Trophoblast cell (in vitro differentiated cells and primary cell): ENCODE measurements at regions not wholly inside any gene's neighbourhood (a gene's known extent, or its start where the extent isn't known, plus 50 kb on each side); places are given as distances from the start of the nearest gene placed in this dataset.
"Not testable (repeated sequence)": the region's sequence is repeated elsewhere in the genome, so short reads cannot be mapped to it uniquely, and the experiment has no call there.

Experiments
- DNase-seq, 2 donors: peaks; one replicate each; pipeline ENCODE4 v3.0.0-alpha.2; 2016
- H2AFZ ChIP-seq: 2 replicates; pipeline ENCODE4 v1.6.1; 2013; ENCODE audit warnings: low read length, moderate library complexity, mild to moderate bottlenecking; ENCODE audit not compliant: insufficient read depth, poor library complexity
- H2AK5ac ChIP-seq: 2 replicates; pipeline ENCODE4 v1.6.1; 2013; ENCODE audit warnings: mild to moderate bottlenecking, low read length
- H2BK120ac ChIP-seq: 2 replicates; pipeline ENCODE4 v1.6.1; 2013; ENCODE audit warnings: low read length, mild to moderate bottlenecking, moderate library complexity; ENCODE audit not compliant: insufficient read depth, poor library complexity
- H2BK12ac ChIP-seq: 2 replicates; pipeline ENCODE4 v1.6.1; 2013; ENCODE audit warnings: mild to moderate bottlenecking, low read length, moderate library complexity
- H2BK5ac ChIP-seq: 2 replicates; pipeline ENCODE4 v1.6.1; 2013; ENCODE audit warnings: low read length, low read depth, moderate library complexity, mild to moderate bottlenecking; ENCODE audit not compliant: poor library complexity
- H3K14ac ChIP-seq: 2 replicates; pipeline ENCODE4 v1.6.1; 2013; ENCODE audit warnings: mild to moderate bottlenecking, low read length
- H3K18ac ChIP-seq: 2 replicates; pipeline ENCODE4 v1.6.1; 2013; ENCODE audit warnings: mild to moderate bottlenecking, low read length
- H3K23ac ChIP-seq: 2 replicates; pipeline ENCODE4 v1.6.1; 2013; ENCODE audit warnings: low read length
- H3K27ac ChIP-seq: 2 replicates; pipeline ENCODE4 v1.5.1; 2013; ENCODE audit warnings: low read depth, mild to moderate bottlenecking, inconsistent platforms, low read length, moderate library complexity
- H3K27me3 ChIP-seq: 2 replicates; pipeline ENCODE4 v1.6.1; 2013; ENCODE audit warnings: inconsistent platforms, mild to moderate bottlenecking, low read length, moderate library complexity; ENCODE audit not compliant: insufficient read depth
- H3K36me3 ChIP-seq, 2 experiments: 1 replicate in 1 of 2; 2 replicates in 1 of 2; pipeline ENCODE4 v1.6.1; 2013; ENCODE audit warnings: low read length in 2 of 2, mild to moderate bottlenecking in 2 of 2, moderate library complexity in 1 of 2; ENCODE audit not compliant: insufficient read depth in 2 of 2, control insufficient read depth in 1 of 2
- H3K4ac ChIP-seq: 2 replicates; pipeline ENCODE4 v1.6.1; 2013; ENCODE audit warnings: low read depth, mild to moderate bottlenecking, low read length, moderate library complexity
- H3K4me1 ChIP-seq, 2 experiments: 1 replicate in 1 of 2; 2 replicates in 1 of 2; pipeline ENCODE4 v1.6.1; 2013; ENCODE audit warnings: low read length in 2 of 2, mild to moderate bottlenecking in 2 of 2, moderate library complexity in 1 of 2; ENCODE audit not compliant: insufficient read depth in 2 of 2, control insufficient read depth in 1 of 2
- H3K4me2 ChIP-seq: 2 replicates; pipeline ENCODE4 v1.6.1; 2013; ENCODE audit warnings: inconsistent platforms, mild to moderate bottlenecking, low read length, moderate library complexity
- H3K4me3 ChIP-seq: 2 replicates; pipeline ENCODE4 v1.5.1; 2013; ENCODE audit warnings: mild to moderate bottlenecking, low read depth, low read length, inconsistent platforms
- H3K79me1 ChIP-seq: one replicate; pipeline ENCODE4 v1.6.1; 2013; ENCODE audit warnings: low read length
- H3K79me2 ChIP-seq: 2 replicates; pipeline ENCODE4 v1.6.1; 2013; ENCODE audit warnings: low read length, mild to moderate bottlenecking; ENCODE audit not compliant: control insufficient read depth, insufficient read depth, poor library complexity
- H3K9ac ChIP-seq: 2 replicates; pipeline ENCODE4 v1.6.1; 2013; ENCODE audit warnings: mild to moderate bottlenecking, low read length
- H3K9me3 ChIP-seq: 2 replicates; pipeline ENCODE4 v1.6.1; 2013; ENCODE audit warnings: low read depth, mild to moderate bottlenecking, control low read depth, inconsistent platforms, low read length; ENCODE audit not compliant: insufficient read depth
- H4K12ac ChIP-seq: 2 replicates; pipeline ENCODE4 v1.6.1; 2013; ENCODE audit warnings: low read depth, mild to moderate bottlenecking, low read length, moderate library complexity
- H4K8ac ChIP-seq: 2 replicates; pipeline ENCODE4 v1.6.1; 2013; ENCODE audit warnings: low read depth, mild to moderate bottlenecking, low read length, moderate library complexity
- H4K91ac ChIP-seq: one replicate; pipeline ENCODE4 v1.6.1; 2013; ENCODE audit warnings: low read depth, mild to moderate bottlenecking, low read length, moderate library complexity
- WGBS: extraction: QIAGEN DNeasy Blood & Tissue Kit; methylation state at CpG from one replicate; pipeline ENCODE4 v1.1.7; 2013; ENCODE audit warnings: missing lambda C conversion rate; ENCODE audit not compliant: insufficient read length, insufficient coverage; ENCODE audit errors: extremely low coverage; 5-methylcytosine and 5-hydroxymethylcytosine counted together

DNA sequence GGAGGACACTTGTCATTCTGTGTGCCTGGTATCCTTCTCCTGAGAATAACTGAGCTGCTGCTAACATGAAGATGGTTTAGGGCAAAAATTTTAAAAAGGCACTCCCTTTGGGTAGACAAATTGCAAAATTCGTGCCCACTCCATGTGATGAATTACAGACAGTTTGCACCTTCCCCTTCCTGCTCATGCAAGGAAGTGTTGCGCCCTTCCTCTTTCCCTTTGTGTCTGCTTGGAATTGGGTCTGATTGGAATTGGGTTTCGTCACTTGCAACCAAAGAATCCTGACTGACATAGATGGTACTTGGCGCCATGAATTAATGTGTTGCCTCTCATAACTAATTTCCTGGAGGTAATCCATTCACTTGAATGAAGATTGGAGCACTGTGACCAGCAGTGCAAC lies 62.3 kb upstream of the SHLD1 start:
- Histone ChIP-seq H3K9me3 (no peaks in the 10 kb centered on the region), H3K14ac (no peak overlapping the region), H3K4ac (no peak overlapping the region), H2BK5ac (no peak overlapping the region), H4K8ac (no peak overlapping the region), H2AFZ (no peak overlapping the region), H3K4me3 (no peak overlapping the region), H4K12ac (no peak overlapping the region), H3K4me2 (no peak overlapping the region), H3K79me2 (no peaks in the 10 kb centered on the region), H3K79me1 (no peaks in the 10 kb centered on the region), H3K4me1 (peaks cover 0 to 5% of the 10 kb centered on the region in 2 experiments), H3K36me3 (no peaks in the 10 kb centered on the region), H2AK5ac (no peak overlapping the region), H2BK12ac (no peak overlapping the region), H2BK120ac (no peak overlapping the region), H3K9ac (no peak overlapping the region), H3K23ac (peak overlapping the region; percentile 63), H3K18ac (no peak overlapping the region), H4K91ac (no peak overlapping the region), H3K27ac (no peak overlapping the region), H3K27me3 (no peaks in the 10 kb centered on the region)
- DNase-seq, result peak in 1 of 2 donors; percentile 14
- WGBS, result no CpG with 5 or more reads among the region's 4 CpGs

GRCh38 chr20:5686384-5687105 lies 63.7 kb upstream of the SHLD1 start:
- no peaks in the 10 kb centered on the region for H3K79me1 ChIP-seq
- no peak overlapping the region for H3K14ac ChIP-seq
- no peak overlapping the region for H2AFZ ChIP-seq
- no peaks in the 10 kb centered on the region for H3K79me2 ChIP-seq
- H2BK5ac ChIP-seq, result no peak overlapping the region
- H3K9ac ChIP-seq, result no peak overlapping the region
- no peak overlapping the region for H2BK12ac ChIP-seq
- no peak for DNase-seq
- H3K4me2 ChIP-seq, result no peak overlapping the region
- no peaks in the 10 kb centered on the region for H3K36me3 ChIP-seq
- no peak overlapping the region for H3K18ac ChIP-seq
- H2AK5ac ChIP-seq, result no peak overlapping the region
- no peak overlapping the region for H4K12ac ChIP-seq
- H2BK120ac ChIP-seq, result no peak overlapping the region
- peaks cover 0 to 5% of the 10 kb centered on the region in 2 experiments for H3K4me1 ChIP-seq
- H3K27ac ChIP-seq, result no peak overlapping the region
- H3K4me3 ChIP-seq, result no peak overlapping the region
- no peak overlapping the region for H3K4ac ChIP-seq
- H3K9me3 ChIP-seq, result no peaks in the 10 kb centered on the region
- H4K91ac ChIP-seq, result no peak overlapping the region
- no peaks in the 10 kb centered on the region for H3K27me3 ChIP-seq
- no peak overlapping the region for H3K23ac ChIP-seq
- H4K8ac ChIP-seq, result no peak overlapping the region
- no CpG with 5 or more reads among the region's 15 CpGs for WGBS

GRCh38 chr20:5682556-5682955 lies 67.6 kb upstream of the SHLD1 start:
- not testable (repeated sequence) for H2BK12ac ChIP-seq, H3K14ac ChIP-seq, H3K9me3 ChIP-seq, H3K18ac ChIP-seq, H4K91ac ChIP-seq, H2BK120ac ChIP-seq, H3K4me2 ChIP-seq, H3K27ac ChIP-seq, H3K27me3 ChIP-seq, H3K9ac ChIP-seq, H4K8ac ChIP-seq, H3K4ac ChIP-seq, H3K36me3 ChIP-seq, H3K79me1 ChIP-seq, H3K79me2 ChIP-seq, H2AFZ ChIP-seq, H4K12ac ChIP-seq, H2BK5ac ChIP-seq, H2AK5ac ChIP-seq, H3K4me3 ChIP-seq, H3K23ac ChIP-seq, H3K4me1 ChIP-seq, DNase-seq
- no CpG with 5 or more reads among the region's 2 CpGs for WGBS

GRCh38 chr20:5680192-5680591 lies 69.4 kb upstream of the GPCPD1 start:
- H3K79me2 ChIP-seq, result no peaks in the 10 kb centered on the region
- H2BK5ac ChIP-seq, result no peak overlapping the region
- H3K23ac ChIP-seq, result no peak overlapping the region
- no peak overlapping the region for H2BK12ac ChIP-seq
- no peaks in the 10 kb centered on the region for H3K4me1 ChIP-seq
- H3K4ac ChIP-seq, result no peak overlapping the region
- no peak overlapping the region for H3K9ac ChIP-seq
- no peak overlapping the region for H4K8ac ChIP-seq
- H3K4me2 ChIP-seq, result no peak overlapping the region
- H4K91ac ChIP-seq, result no peak overlapping the region
- H4K12ac ChIP-seq, result no peak overlapping the region
- H3K27me3 ChIP-seq, result no peaks in the 10 kb centered on the region
- H3K18ac ChIP-seq, result no peak overlapping the region
- no peak overlapping the region for H3K4me3 ChIP-seq
- DNase-seq, result peak in 1 of 2 donors; percentile 61
- no peaks in the 10 kb centered on the region for H3K36me3 ChIP-seq
- H3K9me3 ChIP-seq, result peaks cover 1% of the 10 kb centered on the region
- no peak overlapping the region for H3K14ac ChIP-seq
- no peak overlapping the region for H3K27ac ChIP-seq
- no peak overlapping the region for H2BK120ac ChIP-seq
- no peaks in the 10 kb centered on the region for H3K79me1 ChIP-seq
- H2AFZ ChIP-seq, result no peak overlapping the region
- no peak overlapping the region for H2AK5ac ChIP-seq
